T-cell (primary cell): ENCODE measurements at regions not wholly inside any gene's neighbourhood (a gene's known extent, or its start where the extent isn't known, plus 50 kb on each side); places are given as distances from the start of the nearest gene placed in this dataset.

Experiments used
- ATAC-seq, 4 experiments: fragments of 200-7000 bp in 3 of 4; fragments of 150-1000 bp in 1 of 4; cut with Tn5 transposase; replicated peaks in 1 of 4; 1 replicate in 3 of 4; 2 replicates in 1 of 4; pipeline ENCODE4 v1.10.0; 2021; ENCODE audit warnings: moderate library complexity in 3 of 4, mild to moderate bottlenecking in 2 of 4, moderate number of reproducible peaks in 1 of 4
- CTCF ChIA-PET, 2 donors: fragments of 300-600 bp; sonication (Branson Sonifier 250); formaldehyde crosslinking; loops; one replicate each; lab custom pipeline; 2022; ENCODE audit warnings: antibody characterized with exemption in 2 of 2; lab: Charles Lee
- POLR2A ChIA-PET, 2 donors: fragments of 300-600 bp; sonication (Branson Sonifier 250); formaldehyde crosslinking; loops; one replicate each; lab custom pipeline; 2022; ENCODE audit warnings: antibody characterized with exemption in 2 of 2; lab: Charles Lee
- DNase-seq, 35 experiments: peaks; one replicate each; pipeline versions ENCODE4 v3.0.0 to v3.0.0-alpha.2; 2013 to 2023
- H3K27ac ChIP-seq: one replicate; pipeline ENCODE4 v1.5.1; 2013; ENCODE audit warnings: low read length
- H3K27me3 ChIP-seq, 2 experiments: replicated peaks in 1 of 2; 1 replicate in 1 of 2; 2 replicates in 1 of 2; pipeline versions ENCODE4 v1.6.1 to v1.7.0; 2013; ENCODE audit warnings: low read length in 1 of 2, mixed read lengths in 1 of 2; ENCODE audit not compliant: control insufficient read depth in 2 of 2, insufficient read depth in 2 of 2; ENCODE audit errors: extremely low read depth in 1 of 2
- H3K36me3 ChIP-seq, 2 donors: 1 replicate in 1 of 2; 2 replicates in 1 of 2; pipeline versions ENCODE4 v1.6.1 to v1.7.0; 2013; ENCODE audit warnings: low read length in 1 of 2; ENCODE audit not compliant: control insufficient read depth in 2 of 2, insufficient read depth in 1 of 2; ENCODE audit errors: extremely low read depth in 1 of 2
- H3K4me1 ChIP-seq, 2 experiments: 1 replicate in 1 of 2; 2 replicates in 1 of 2; pipeline versions ENCODE4 v1.6.1 to v1.7.0; 2013; ENCODE audit warnings: low read length in 2 of 2, mixed read lengths in 1 of 2; ENCODE audit not compliant: insufficient read depth in 2 of 2, control insufficient read depth in 1 of 2; ENCODE audit errors: extremely low read depth in 1 of 2
- H3K4me3 ChIP-seq, 2 donors: 1 replicate in 1 of 2; 2 replicates in 1 of 2; pipeline versions ENCODE4 v1.5.1 to v1.7.0; 2013; ENCODE audit warnings: mild to moderate bottlenecking in 2 of 2, low read length in 1 of 2, moderate library complexity in 1 of 2; ENCODE audit not compliant: control insufficient read depth in 1 of 2; ENCODE audit errors: extremely low read depth in 1 of 2
- H3K9me3 ChIP-seq: 2 replicates; pipeline ENCODE4 v1.7.0; 2013
- H3K27ac Mint-ChIP-seq, 2 donors: one replicate each; pipeline ENCODE4 v1.8.0; 2020 to 2021; ENCODE audit warnings: mild to moderate bottlenecking in 2 of 2, mixed read lengths in 2 of 2
- H3K27me3 Mint-ChIP-seq, 2 donors: one replicate each; pipeline ENCODE4 v1.8.0; 2021 to 2022; ENCODE audit warnings: mixed read lengths in 2 of 2
- H3K36me3 Mint-ChIP-seq: one replicate; pipeline ENCODE4 v1.8.0; 2021; ENCODE audit warnings: mixed read lengths
- H3K4me1 Mint-ChIP-seq, 3 donors: one replicate each; pipeline ENCODE4 v1.8.0; 2020 to 2022; ENCODE audit warnings: mixed read lengths in 3 of 3, mild to moderate bottlenecking in 1 of 3
- H3K4me3 Mint-ChIP-seq, 3 donors: one replicate each; pipeline ENCODE4 v1.8.0; 2020 to 2022; ENCODE audit warnings: mild to moderate bottlenecking in 3 of 3, mixed read lengths in 3 of 3, moderate library complexity in 3 of 3
- H3K9me3 Mint-ChIP-seq, 3 donors: one replicate each; pipeline ENCODE4 v1.8.0; 2020 to 2022; ENCODE audit warnings: mixed read lengths in 3 of 3
- WGBS: methylation state at CpG from one replicate; pipeline ENCODE4 v1.1.5; 2013; ENCODE audit warnings: missing lambda C conversion rate; ENCODE audit not compliant: insufficient coverage; 5-methylcytosine and 5-hydroxymethylcytosine counted together

DNA sequence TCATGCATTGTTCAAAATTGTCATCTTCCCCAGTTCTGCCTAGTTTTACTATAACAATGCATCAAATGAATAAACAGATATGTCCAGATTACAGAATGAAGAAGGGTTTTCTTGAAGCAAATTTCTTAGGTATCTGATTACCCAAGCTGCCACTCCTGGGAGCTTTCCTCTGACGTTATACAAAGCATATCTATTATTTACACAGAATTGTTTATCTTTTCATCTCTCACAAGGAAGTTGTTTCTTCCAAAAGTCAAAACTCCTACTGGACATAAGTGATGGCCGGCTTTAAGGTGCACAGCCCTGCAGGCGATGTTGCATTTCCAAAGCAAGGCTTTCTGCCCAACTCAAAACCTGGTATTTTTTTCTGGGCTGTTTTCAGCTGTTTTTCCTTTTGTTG, 73.4 kb upstream of the ANKH start:
- no peak overlapping the region for H3K27ac Mint-ChIP-seq
- H3K27ac ChIP-seq, result no peak overlapping the region
- no peaks in the 10 kb centered on the region for H3K36me3 ChIP-seq
- no peaks in the 10 kb centered on the region for H3K9me3 ChIP-seq
- POLR2A ChIA-PET, result no interaction called here
- H3K9me3 Mint-ChIP-seq, result no peaks in the 10 kb centered on the region
- no peak for ATAC-seq
- no peaks in the 10 kb centered on the region for H3K27me3 ChIP-seq
- no peaks in the 10 kb centered on the region for H3K4me1 ChIP-seq
- WGBS, result 70% methylated on average over 2 of the region's 3 CpGs
- no peak for DNase-seq
- H3K4me3 ChIP-seq, result no peak overlapping the region
- peaks cover 4% of the 10 kb centered on the region in 2 donors for H3K27me3 Mint-ChIP-seq
- CTCF ChIA-PET, result interaction anchor here in 1 of 2 donors (1.3 to 1.5 kb wide), 2 partner anchors 30 to 58 kb away, joined by 4 read pairs; no protein-coding TSS in a partner anchor
- no peaks in the 10 kb centered on the region for H3K36me3 Mint-ChIP-seq
- H3K4me1 Mint-ChIP-seq, result peaks cover 5 to 7% (median 6%) of the 10 kb centered on the region in 3 donors
- no peak overlapping the region for H3K4me3 Mint-ChIP-seq

DNA sequence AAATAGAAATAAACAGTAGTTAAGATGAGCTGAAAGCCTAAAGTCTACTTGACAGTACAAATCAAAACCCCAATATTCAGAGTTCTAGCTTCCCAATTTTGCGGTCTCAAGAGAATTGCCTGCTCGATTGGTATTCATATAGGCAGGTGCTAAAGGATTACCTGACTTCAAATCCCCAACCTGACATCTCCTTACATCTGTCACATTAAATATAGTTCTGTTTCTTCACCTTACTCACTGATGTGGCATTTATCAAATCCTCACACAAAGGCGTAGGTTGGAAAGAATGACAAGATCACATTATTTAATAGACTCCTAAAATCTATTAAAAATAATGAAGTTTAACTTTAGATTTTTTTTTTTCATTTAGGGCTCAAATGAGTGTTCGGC, 72.8 kb upstream of the ANKH start:
- peaks cover 4% of the 10 kb centered on the region in 2 donors for H3K27me3 Mint-ChIP-seq
- Histone ChIP-seq H3K27ac (no peak overlapping the region), H3K4me3 (no peak overlapping the region), H3K9me3 (no peaks in the 10 kb centered on the region), H3K4me1 (no peaks in the 10 kb centered on the region), H3K27me3 (no peaks in the 10 kb centered on the region), H3K36me3 (no peaks in the 10 kb centered on the region)
- ChIA-PET POLR2A (no interaction called here), CTCF (interaction anchor here (0.6 to 1.5 kb wide), 5 partner anchors 31 to 306 kb away, joined by 4 to 5 read pairs (median 5); no protein-coding TSS in a partner anchor)
- no CpG with 5 or more reads among the region's 4 CpGs for WGBS
- H3K27ac Mint-ChIP-seq, result no peak overlapping the region
- H3K4me3 Mint-ChIP-seq, result no peak overlapping the region
- no peak for DNase-seq
- no peak for ATAC-seq
- no peaks in the 10 kb centered on the region for H3K36me3 Mint-ChIP-seq
- peaks cover 5 to 7% (median 6%) of the 10 kb centered on the region in 3 donors for H3K4me1 Mint-ChIP-seq
- no peaks in the 10 kb centered on the region for H3K9me3 Mint-ChIP-seq

DNA sequence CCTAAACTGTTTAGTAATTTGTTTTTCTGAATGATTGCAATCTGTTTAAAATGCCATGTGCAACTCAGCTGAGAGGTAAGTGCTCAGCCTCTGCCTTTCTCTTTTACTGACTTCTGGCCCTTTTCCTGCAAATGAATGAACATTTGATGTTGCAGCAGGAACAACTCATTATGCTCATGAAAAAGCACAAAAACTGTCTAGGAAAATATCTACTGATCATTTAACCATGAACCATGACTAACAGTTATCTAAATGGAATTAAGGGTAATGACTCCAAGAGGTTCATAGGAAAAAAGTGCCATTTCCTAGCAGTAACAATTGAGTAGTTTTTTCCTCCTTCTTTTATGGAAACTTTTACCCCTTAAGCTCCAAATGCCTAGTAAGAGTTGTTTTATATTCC, 70.6 kb upstream of the ANKH start:
- no peaks in the 10 kb centered on the region for H3K9me3 Mint-ChIP-seq
- no peaks in the 10 kb centered on the region for H3K9me3 ChIP-seq
- no peak for ATAC-seq
- peaks cover 4% of the 10 kb centered on the region in 2 donors for H3K27me3 Mint-ChIP-seq
- no peak for DNase-seq
- no peak overlapping the region for H3K27ac ChIP-seq
- no peak overlapping the region for H3K4me3 ChIP-seq
- H3K4me3 Mint-ChIP-seq, result no peak overlapping the region
- H3K27ac Mint-ChIP-seq, result no peak overlapping the region
- H3K36me3 Mint-ChIP-seq, result no peaks in the 10 kb centered on the region
- H3K4me1 Mint-ChIP-seq, result peaks cover 6 to 8% (median 8%) of the 10 kb centered on the region in 3 donors
- no peaks in the 10 kb centered on the region for H3K27me3 ChIP-seq
- no peaks in the 10 kb centered on the region for H3K4me1 ChIP-seq
- CTCF ChIA-PET, result interaction anchor here (0.6 to 2.0 kb wide), 6 partner anchors 11 to 579 kb away, joined by 3 to 12 read pairs (median 4); no protein-coding TSS in a partner anchor
- H3K36me3 ChIP-seq, result no peaks in the 10 kb centered on the region
- POLR2A ChIA-PET, result no interaction called here

DNA sequence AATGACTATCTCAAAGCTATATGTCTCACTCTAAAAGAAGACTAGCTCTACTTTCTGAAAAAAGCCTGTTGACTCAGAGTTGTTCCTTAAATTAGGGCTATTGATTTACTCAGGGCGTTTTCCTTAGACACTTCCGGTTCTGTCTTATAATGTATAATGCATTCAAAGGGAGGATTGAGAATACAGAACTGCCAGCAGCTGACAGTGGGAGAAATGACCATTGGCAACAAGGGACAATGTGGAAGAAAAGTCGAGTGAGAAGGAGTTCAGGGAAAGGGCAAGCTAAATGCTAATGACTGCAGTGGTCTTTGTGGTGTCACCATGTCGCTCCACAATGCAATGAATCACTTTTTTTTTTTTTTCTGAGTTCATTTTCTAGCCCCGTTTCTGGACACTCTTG, 65.7 kb upstream of the ANKH start:
- Mint-ChIP-seq H3K4me1 (peaks cover 2 to 10% (median 8%) of the 10 kb centered on the region in 3 donors), H3K4me3 (no peak overlapping the region), H3K36me3 (no peaks in the 10 kb centered on the region), H3K27me3 (peaks cover 2 to 8% of the 10 kb centered on the region in 2 donors), H3K9me3 (no peaks in the 10 kb centered on the region), H3K27ac (no peak overlapping the region)
- Histone ChIP-seq H3K27ac (no peak overlapping the region), H3K27me3 (no peaks in the 10 kb centered on the region), H3K36me3 (no peaks in the 10 kb centered on the region), H3K4me1 (no peaks in the 10 kb centered on the region), H3K9me3 (no peaks in the 10 kb centered on the region), H3K4me3 (no peak overlapping the region)
- CTCF ChIA-PET, result interaction anchor here (0.6 to 0.7 kb wide), 2 partner anchors 8 to 283 kb away, joined by 3 to 4 read pairs; no protein-coding TSS in a partner anchor
- POLR2A ChIA-PET, result interaction anchor here in 1 of 2 donors (0.7 kb wide), 1 partner anchor 12 kb away, joined by 4 read pairs; no protein-coding TSS in a partner anchor
- WGBS, result 41% methylated on average over 3 of the region's 5 CpGs
- DNase-seq (no peak), ATAC-seq (no peak)

DNA sequence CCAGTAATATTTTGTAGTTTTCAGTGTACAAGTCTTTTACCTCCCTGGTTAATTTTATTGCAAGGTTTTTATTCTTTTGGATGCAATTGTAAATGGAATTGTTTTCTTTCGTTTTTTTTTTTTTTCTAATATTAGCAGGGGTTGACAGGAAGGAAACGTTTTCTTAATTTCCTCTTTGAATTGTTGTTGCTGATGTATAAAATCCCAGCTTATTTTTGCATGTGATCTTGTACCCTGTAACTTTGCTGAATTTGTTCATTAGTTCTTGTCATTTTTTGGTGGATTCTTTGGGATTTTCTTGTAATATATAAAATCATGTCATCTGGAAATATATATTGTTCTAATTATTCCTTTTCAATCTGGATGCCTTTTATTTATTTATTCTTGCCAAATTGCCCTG, 65.0 kb upstream of the ANKH start:
- no peak overlapping the region for H3K27ac Mint-ChIP-seq
- no peaks in the 10 kb centered on the region for H3K36me3 ChIP-seq
- H3K9me3 ChIP-seq, result no peaks in the 10 kb centered on the region
- no peak overlapping the region for H3K4me3 ChIP-seq
- ATAC-seq (no peak), DNase-seq (no peak)
- WGBS, result no CpG with 5 or more reads among the region's 2 CpGs
- peaks cover 2 to 8% of the 10 kb centered on the region in 2 donors for H3K27me3 Mint-ChIP-seq
- no peaks in the 10 kb centered on the region for H3K36me3 Mint-ChIP-seq
- no peaks in the 10 kb centered on the region for H3K9me3 Mint-ChIP-seq
- ChIA-PET CTCF (no interaction called here), POLR2A (no interaction called here)
- no peaks in the 10 kb centered on the region for H3K4me1 ChIP-seq
- H3K27ac ChIP-seq, result no peak overlapping the region
- no peak overlapping the region for H3K4me3 Mint-ChIP-seq
- no peaks in the 10 kb centered on the region for H3K27me3 ChIP-seq
- H3K4me1 Mint-ChIP-seq, result peaks cover 2 to 10% (median 8%) of the 10 kb centered on the region in 3 donors

DNA sequence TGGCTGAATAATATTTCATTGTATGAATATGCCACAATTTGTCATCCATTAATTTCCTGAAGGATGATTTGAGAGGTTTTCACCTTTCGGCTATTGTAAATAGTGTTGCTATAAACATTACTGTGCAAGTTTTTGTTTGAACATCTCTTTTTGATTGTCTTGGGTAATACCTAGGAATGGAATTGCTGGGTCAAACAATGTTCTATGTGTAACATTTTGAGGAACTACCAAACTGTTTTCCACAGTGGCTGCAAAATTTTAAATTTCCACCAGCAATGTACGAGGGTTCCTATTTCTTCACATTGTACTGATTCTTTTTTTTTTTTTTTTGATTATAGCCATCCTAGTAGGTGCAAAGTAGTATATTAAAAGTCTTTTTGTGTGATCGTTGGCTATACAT, 63.8 kb upstream of the ANKH start:
- Mint-ChIP-seq H3K4me1 (peaks cover 2 to 10% (median 8%) of the 10 kb centered on the region in 3 donors), H3K9me3 (no peaks in the 10 kb centered on the region), H3K4me3 (no peak overlapping the region), H3K27ac (no peak overlapping the region), H3K27me3 (peaks cover 2 to 3% of the 10 kb centered on the region in 2 donors), H3K36me3 (no peaks in the 10 kb centered on the region)
- Histone ChIP-seq H3K4me3 (no peak overlapping the region), H3K27me3 (no peaks in the 10 kb centered on the region), H3K36me3 (no peaks in the 10 kb centered on the region), H3K27ac (no peak overlapping the region), H3K9me3 (no peaks in the 10 kb centered on the region), H3K4me1 (no peaks in the 10 kb centered on the region)
- ChIA-PET CTCF (interaction anchor here (0.6 to 1.0 kb wide), 3 partner anchors 18 to 79 kb away, joined by 3 to 4 read pairs (median 3); no protein-coding TSS in a partner anchor), POLR2A (no interaction called here)
- no CpG with 5 or more reads among the region's 3 CpGs for WGBS
- ATAC-seq, result no peak
- no peak for DNase-seq
